ENCODE measurements at regions not wholly inside any gene's neighbourhood (a gene's known extent, or its start where the extent isn't known, plus 50 kb on each side); places are given as distances from the start of the nearest gene placed in this dataset.
"Not testable (repeated sequence)": the region's sequence is repeated elsewhere in the genome, so short reads cannot be mapped to it uniquely, and the experiment has no call there.

- DNase-seq, result no peak
Measured at GRCh38 chr14:101294136-101294535, 267.2 kb upstream of the DIO3 start.

GRCh38 chr14:101299781-101300180 lies 261.5 kb upstream of the DIO3 start:
- DNase-seq, result not testable (repeated sequence)

GRCh38 chr14:101301011-101301410 lies 260.3 kb upstream of the DIO3 start:
- DNase-seq, result no peak

- not testable (repeated sequence) for DNase-seq
Measured at GRCh38 chr14:101307162-101307561, 254.1 kb upstream of the DIO3 start.

GRCh38 chr14:101311186-101311585 lies 250.1 kb upstream of the DIO3 start:
- not testable (repeated sequence) for DNase-seq

GRCh38 chr14:101313268-101313667 lies 248.0 kb upstream of the DIO3 start:
- DNase-seq, result no peak

GRCh38 chr14:101315802-101316296 lies 245.4 kb upstream of the DIO3 start:
- DNase-seq, result no peak

GRCh38 chr14:101318271-101318670 lies 243.0 kb upstream of the DIO3 start:
- no peak for DNase-seq

GRCh38 chr14:101320396-101320795 lies 240.9 kb upstream of the DIO3 start:
- DNase-seq, result no peak

GRCh38 chr14:101322223-101322622 lies 239.1 kb upstream of the DIO3 start:
- no peak for DNase-seq

- no peak for DNase-seq
Measured at GRCh38 chr14:101323111-101323510, 238.2 kb upstream of the DIO3 start.

- DNase-seq, result not testable (repeated sequence)
Measured at GRCh38 chr14:101323614-101324235, 237.6 kb upstream of the DIO3 start.

GRCh38 chr14:101325319-101325718 lies 236.0 kb upstream of the DIO3 start:
- no peak for DNase-seq

GRCh38 chr14:101328412-101329028 lies 232.8 kb upstream of the DIO3 start:
- DNase-seq, result no peak

GRCh38 chr14:101330416-101331140 lies 230.7 kb upstream of the DIO3 start:
- DNase-seq, result no peak

- DNase-seq, result no peak
Measured at GRCh38 chr14:101331141-101331525, 230.2 kb upstream of the DIO3 start.

GRCh38 chr14:101331661-101332169 lies 229.6 kb upstream of the DIO3 start:
- no peak for DNase-seq

GRCh38 chr14:101332281-101332680 lies 229.0 kb upstream of the DIO3 start:
- no peak for DNase-seq

- DNase-seq, result no peak
Measured at GRCh38 chr14:101333335-101334280, 227.7 kb upstream of the DIO3 start.

- DNase-seq, result no peak
Measured at GRCh38 chr14:101334656-101335055, 226.6 kb upstream of the DIO3 start.

GRCh38 chr14:101335061-101335661 lies 226.1 kb upstream of the DIO3 start:
- DNase-seq, result no peak

GRCh38 chr14:101336183-101336582 lies 225.1 kb upstream of the DIO3 start:
- no peak for DNase-seq

Measured in hematopoietic multipotent progenitor cell treated with erythropoietin and hydrocortisone succinate and interleukin-3 and kit ligand, for 6 days (in vitro differentiated cells).